Kidney (tissue), 13 donors: ENCODE measurements at regions not wholly inside any gene's neighbourhood (a gene's known extent, or its start where the extent isn't known, plus 50 kb on each side); places are given as distances from the start of the nearest gene placed in this dataset.

Experiments used
- DNase-seq, 5 donors: peaks; one replicate each; pipeline ENCODE4 v3.0.0-alpha.2; 2013 to 2020
- FAIRE-seq: peaks from 2 replicates; lab custom pipeline; 2012; peaks lifted over from hg19 to GRCh38; lab: Jason Lieb, UNC
- H3K27ac ChIP-seq, 2 donors: one replicate each; pipeline ENCODE4 v1.7.0; 2013; ENCODE audit warnings: low read depth in 2 of 2, low read length in 2 of 2, inconsistent platforms in 1 of 2
- H3K27me3 ChIP-seq: one replicate; pipeline ENCODE4 v1.7.1; 2013; ENCODE audit warnings: low read length, inconsistent platforms; ENCODE audit not compliant: control insufficient read depth, insufficient read depth
- H3K36me3 ChIP-seq, 3 donors: one replicate each; pipeline versions ENCODE4 v1.7.0 to v1.7.1; 2013; ENCODE audit warnings: low read length in 3 of 3, control low read depth in 1 of 3, inconsistent platforms in 1 of 3; ENCODE audit not compliant: insufficient read depth in 3 of 3, control insufficient read depth in 2 of 3
- H3K4me1 ChIP-seq, 3 donors: one replicate each; pipeline versions ENCODE4 v1.7.0 to v1.7.1; 2013; ENCODE audit warnings: low read length in 3 of 3, inconsistent platforms in 1 of 3, low read depth in 1 of 3; ENCODE audit not compliant: control insufficient read depth in 2 of 3, insufficient read depth in 2 of 3
- H3K4me3 ChIP-seq, 3 donors: one replicate each; pipeline versions ENCODE4 v1.7.0 to v1.8.1; 2013; ENCODE audit warnings: low read length in 3 of 3, control low read depth in 1 of 3, inconsistent platforms in 1 of 3
- H3K9ac ChIP-seq, 3 donors: one replicate each; pipeline versions ENCODE4 v1.7.0 to v1.7.1; 2013; ENCODE audit warnings: low read length in 3 of 3, control low read depth in 1 of 3, inconsistent platforms in 1 of 3
- H3K9me3 ChIP-seq, 3 donors: one replicate each; pipeline versions ENCODE4 v1.7.0 to v1.7.1; 2013; ENCODE audit warnings: low read length in 3 of 3, control low read depth in 1 of 3, inconsistent platforms in 1 of 3; ENCODE audit not compliant: control insufficient read depth in 2 of 3, insufficient read depth in 1 of 3
- intact Hi-C: fragments of 100-400 bp; cut with DNase I; formaldehyde crosslinking; loops from one replicate; pipeline ENCODE4 v1.11.1; 2022
- TF ChIP-seq, protein P1 (sequence below): IDR thresholded peaks from 3 replicates; pipeline ENCODE4 v1.5.1; 2012; ENCODE audit warnings: mild to moderate bottlenecking, moderate library complexity, borderline replicate concordance; ENCODE audit not compliant: insufficient read depth; ENCODE audit errors: extremely low read depth
- donor health status: control.
- donor health status: control.
- donor health status: control.
- donor health status: control.
- donor health status: control.
- donor health status: DM: yes; HTN: yes; CAD: no.
- donor health status: Normal renal cell carcinoma (clear cell type).

DNA sequence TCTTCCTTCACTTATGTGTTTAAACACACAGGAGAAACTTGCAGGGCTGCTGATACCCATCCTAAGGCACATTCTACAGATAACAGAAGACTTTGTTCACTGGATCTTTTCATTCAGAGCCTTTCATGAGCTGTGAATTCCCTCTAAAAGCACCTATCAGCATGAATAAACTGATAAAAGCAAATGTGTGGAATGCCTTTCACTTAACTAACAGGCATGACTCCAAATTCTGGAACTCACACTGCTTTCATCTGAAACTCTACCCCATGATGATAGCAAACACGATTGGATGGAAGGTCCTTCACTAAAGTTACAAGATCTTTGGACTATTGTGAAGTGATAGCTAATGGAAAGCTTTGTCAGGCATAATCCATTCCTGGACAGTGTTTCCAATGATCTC, 457.3 kb downstream of the EFNB2 start:
- intact Hi-C loops: no loop called here
- no peaks in the 10 kb centered on the region for H3K4me1 ChIP-seq
- no peak overlapping the region for H3K27ac ChIP-seq
- H3K27me3 ChIP-seq: no peaks in the 10 kb centered on the region
- TF ChIP-seq, protein P1, sequence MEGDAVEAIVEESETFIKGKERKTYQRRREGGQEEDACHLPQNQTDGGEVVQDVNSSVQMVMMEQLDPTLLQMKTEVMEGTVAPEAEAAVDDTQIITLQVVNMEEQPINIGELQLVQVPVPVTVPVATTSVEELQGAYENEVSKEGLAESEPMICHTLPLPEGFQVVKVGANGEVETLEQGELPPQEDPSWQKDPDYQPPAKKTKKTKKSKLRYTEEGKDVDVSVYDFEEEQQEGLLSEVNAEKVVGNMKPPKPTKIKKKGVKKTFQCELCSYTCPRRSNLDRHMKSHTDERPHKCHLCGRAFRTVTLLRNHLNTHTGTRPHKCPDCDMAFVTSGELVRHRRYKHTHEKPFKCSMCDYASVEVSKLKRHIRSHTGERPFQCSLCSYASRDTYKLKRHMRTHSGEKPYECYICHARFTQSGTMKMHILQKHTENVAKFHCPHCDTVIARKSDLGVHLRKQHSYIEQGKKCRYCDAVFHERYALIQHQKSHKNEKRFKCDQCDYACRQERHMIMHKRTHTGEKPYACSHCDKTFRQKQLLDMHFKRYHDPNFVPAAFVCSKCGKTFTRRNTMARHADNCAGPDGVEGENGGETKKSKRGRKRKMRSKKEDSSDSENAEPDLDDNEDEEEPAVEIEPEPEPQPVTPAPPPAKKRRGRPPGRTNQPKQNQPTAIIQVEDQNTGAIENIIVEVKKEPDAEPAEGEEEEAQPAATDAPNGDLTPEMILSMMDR: no peak
- FAIRE-seq (no peak), DNase-seq (no peak)
- no peak overlapping the region for H3K4me3 ChIP-seq
- no peaks in the 10 kb centered on the region for H3K36me3 ChIP-seq
- no peak overlapping the region for H3K9ac ChIP-seq
- H3K9me3 ChIP-seq: no peaks in the 10 kb centered on the region

- H3K9me3 ChIP-seq: no peaks in the 10 kb centered on the region
- no peak overlapping the region for H3K9ac ChIP-seq
- TF ChIP-seq, protein P1: no peak
- no peak overlapping the region for H3K4me3 ChIP-seq
- intact Hi-C loops: no loop called here
- no peaks in the 10 kb centered on the region for H3K27me3 ChIP-seq
- FAIRE-seq (no peak), DNase-seq (no peak)
- no peaks in the 10 kb centered on the region for H3K4me1 ChIP-seq
- no peaks in the 10 kb centered on the region for H3K36me3 ChIP-seq
- no peak overlapping the region for H3K27ac ChIP-seq
Measured at GRCh38 chr13:106077017-106077416, 458.4 kb downstream of the EFNB2 start.

- no peaks in the 10 kb centered on the region for H3K36me3 ChIP-seq
- no peak for DNase-seq
- intact Hi-C loops: no loop called here
- H3K4me3 ChIP-seq: no peak overlapping the region
- H3K9me3 ChIP-seq: no peaks in the 10 kb centered on the region
- TF ChIP-seq, protein P1: no peak
- no peak overlapping the region for H3K9ac ChIP-seq
- no peaks in the 10 kb centered on the region for H3K27me3 ChIP-seq
- no peaks in the 10 kb centered on the region for H3K4me1 ChIP-seq
- FAIRE-seq: no peak
- no peak overlapping the region for H3K27ac ChIP-seq
Measured at GRCh38 chr13:106072014-106072413, 463.4 kb downstream of the EFNB2 start.
